ENCODE measurements at regions not wholly inside any gene's neighbourhood (a gene's known extent, or its start where the extent isn't known, plus 50 kb on each side); places are given as distances from the start of the nearest gene placed in this dataset.

GRCh38 chr6:90872981-90873380 lies 286.1 kb upstream of the MAP3K7 start:
- TF ChIP-seq CTCF (IDR thresholded peaks at IDR 0.05): no peak
- no peak for TF ChIP-seq POLR2A (IDR thresholded peaks at IDR 0.05)
